Choroid plexus epithelial cell (primary cell): ENCODE measurements at regions not wholly inside any gene's neighbourhood (a gene's known extent, or its start where the extent isn't known, plus 50 kb on each side); places are given as distances from the start of the nearest gene placed in this dataset.

Source experiments
- DNase-seq: peaks from one replicate; pipeline ENCODE4 v3.0.0-alpha.2; 2010; ENCODE audit warnings: low read depth
- H3K4me3 ChIP-seq: 2 replicates; pipeline ENCODE4 v1.5.1; 2011; ENCODE audit warnings: low read depth, mild to moderate bottlenecking, control low read depth, low read length, moderate library complexity
- CTCF ChIP-seq: conservative IDR thresholded peaks from 2 replicates; pipeline ENCODE4 v1.5.1; 2011; ENCODE audit warnings: low read depth, mild to moderate bottlenecking, control low read depth, inconsistent platforms, low read length, moderate library complexity

GRCh38 chr13:42681326-42682100 lies 99.9 kb upstream of the FAM216B start:
- DNase-seq: no peak
- H3K4me3 ChIP-seq: no peak overlapping the region
- TF ChIP-seq CTCF: no peak

GRCh38 chr13:42684226-42684625 lies 97.2 kb upstream of the FAM216B start:
- no peak for DNase-seq
- no peak overlapping the region for H3K4me3 ChIP-seq
- no peak for TF ChIP-seq CTCF

GRCh38 chr13:42685751-42686150 lies 95.6 kb upstream of the FAM216B start:
- no peak for TF ChIP-seq CTCF
- no peak for DNase-seq
- H3K4me3 ChIP-seq: no peak overlapping the region

GRCh38 chr13:42686165-42686564 lies 95.2 kb upstream of the FAM216B start:
- TF ChIP-seq CTCF: no peak
- DNase-seq: peak; percentile 33
- H3K4me3 ChIP-seq: no peak overlapping the region

GRCh38 chr13:42688821-42689220 lies 92.6 kb upstream of the FAM216B start:
- H3K4me3 ChIP-seq: no peak overlapping the region
- DNase-seq: no peak
- no peak for TF ChIP-seq CTCF

- DNase-seq: peak; percentile 80
- TF ChIP-seq CTCF: no peak
Observed at GRCh38 chr13:42696191-42696590, 85.2 kb upstream of the FAM216B start.

GRCh38 chr13:42699912-42700311 lies 81.5 kb upstream of the FAM216B start:
- no peak for TF ChIP-seq CTCF
- DNase-seq: no peak

More at GRCh38 chr13:42696191-42696590, 85.2 kb upstream of the FAM216B start:
- H3K4me3 ChIP-seq: no peak overlapping the region

More at GRCh38 chr13:42699912-42700311, 81.5 kb upstream of the FAM216B start:
- H3K4me3 ChIP-seq: no peak overlapping the region
